ENCODE measurements at regions not wholly inside any gene's neighbourhood (a gene's known extent, or its start where the extent isn't known, plus 50 kb on each side); places are given as distances from the start of the nearest gene placed in this dataset.

DNA sequence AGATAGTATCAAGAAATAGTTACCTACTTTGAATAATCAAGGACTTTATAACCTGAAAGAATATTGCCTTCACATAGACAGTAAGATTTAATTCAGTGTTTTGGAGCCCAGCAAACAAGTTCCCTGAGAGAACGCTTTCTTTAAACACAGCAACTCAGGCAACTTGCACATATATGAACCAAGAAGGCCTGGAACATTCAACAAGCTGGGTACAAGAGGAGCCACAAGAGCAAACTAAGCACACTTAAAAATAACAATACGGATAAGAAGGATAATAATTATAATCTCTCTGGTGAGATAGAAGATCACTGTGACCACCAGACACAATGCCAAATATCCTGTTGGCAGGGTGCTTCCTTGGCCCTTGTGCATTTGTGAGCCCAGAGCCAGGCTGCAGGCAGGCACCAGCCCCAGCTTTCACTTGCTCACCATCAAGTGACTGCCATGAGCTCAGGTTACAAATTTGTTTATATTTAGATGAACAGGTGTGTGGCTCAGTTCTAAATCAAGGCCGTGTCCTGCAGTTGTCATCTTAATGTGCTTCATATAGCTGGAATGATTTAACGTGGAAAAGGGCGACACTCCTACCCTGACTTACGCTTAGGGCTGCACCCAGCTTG is 446.6 kb downstream of the IRS1 start:
- no peak overlapping the region for H3K27ac ChIP-seq (ENCODE audit: extremely low read length, insufficient read depth, low read length)
- H3K4me2 ChIP-seq (ENCODE audit: low read depth, low read length): no peak overlapping the region
- H3K9ac ChIP-seq (ENCODE audit: insufficient read depth, low read depth, low read length): no peak overlapping the region
- no peak overlapping the region for H2AFZ ChIP-seq (ENCODE audit: low read length)
- in situ Hi-C loops (cut with HindIII; ENCODE audit: extremely low pct_ligation_motif_present, low pct_unique_long_range_greater_than_20kb) (no loop called here), intact Hi-C loops (cut with micrococcal nuclease; ENCODE audit: unreplicated experiment) (no loop called here)
- H3K4me1 ChIP-seq (ENCODE audit: insufficient read depth, low read length): no peaks in the 10 kb centered on the region
- H4K20me1 ChIP-seq (ENCODE audit: insufficient read depth, low read length): no peaks in the 10 kb centered on the region
- no peaks in the 10 kb centered on the region for H3K9me3 ChIP-seq (ENCODE audit: low read length)
- TF ChIP-seq ZNF883 (CRISPR knock-in tag; IDR thresholded peaks at IDR 0.05; ENCODE audit: not compliant biosample characterization): no peak
- TF ChIP-seq SP140L (CRISPR knock-in tag; IDR thresholded peaks at IDR 0.05; ENCODE audit: borderline replicate concordance): no peak
- TF ChIP-seq TBL1XR1 (IDR thresholded peaks at IDR 0.05; ENCODE audit: borderline replicate concordance, low read length, partially characterized antibody): no peak
- TF ChIP-seq ATM (IDR thresholded peaks at IDR 0.05; ENCODE audit: borderline replicate concordance): no peak
- no peak for TF ChIP-seq ZNF292 (CRISPR knock-in tag; IDR thresholded peaks at IDR 0.05; ENCODE audit: borderline replicate concordance, low read depth)
- TF ChIP-seq, protein P1, sequence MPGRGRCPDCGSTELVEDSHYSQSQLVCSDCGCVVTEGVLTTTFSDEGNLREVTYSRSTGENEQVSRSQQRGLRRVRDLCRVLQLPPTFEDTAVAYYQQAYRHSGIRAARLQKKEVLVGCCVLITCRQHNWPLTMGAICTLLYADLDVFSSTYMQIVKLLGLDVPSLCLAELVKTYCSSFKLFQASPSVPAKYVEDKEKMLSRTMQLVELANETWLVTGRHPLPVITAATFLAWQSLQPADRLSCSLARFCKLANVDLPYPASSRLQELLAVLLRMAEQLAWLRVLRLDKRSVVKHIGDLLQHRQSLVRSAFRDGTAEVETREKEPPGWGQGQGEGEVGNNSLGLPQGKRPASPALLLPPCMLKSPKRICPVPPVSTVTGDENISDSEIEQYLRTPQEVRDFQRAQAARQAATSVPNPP (CRISPR knock-in tag; IDR thresholded peaks at IDR 0.05): no peak
- no peak for TF ChIP-seq BCL6 (CRISPR knock-in tag; IDR thresholded peaks at IDR 0.05)
- TF ChIP-seq ATF7-NPFF (CRISPR knock-in tag; IDR thresholded peaks at IDR 0.05; ENCODE audit: low read depth): no peak
- TF ChIP-seq, protein P2, sequence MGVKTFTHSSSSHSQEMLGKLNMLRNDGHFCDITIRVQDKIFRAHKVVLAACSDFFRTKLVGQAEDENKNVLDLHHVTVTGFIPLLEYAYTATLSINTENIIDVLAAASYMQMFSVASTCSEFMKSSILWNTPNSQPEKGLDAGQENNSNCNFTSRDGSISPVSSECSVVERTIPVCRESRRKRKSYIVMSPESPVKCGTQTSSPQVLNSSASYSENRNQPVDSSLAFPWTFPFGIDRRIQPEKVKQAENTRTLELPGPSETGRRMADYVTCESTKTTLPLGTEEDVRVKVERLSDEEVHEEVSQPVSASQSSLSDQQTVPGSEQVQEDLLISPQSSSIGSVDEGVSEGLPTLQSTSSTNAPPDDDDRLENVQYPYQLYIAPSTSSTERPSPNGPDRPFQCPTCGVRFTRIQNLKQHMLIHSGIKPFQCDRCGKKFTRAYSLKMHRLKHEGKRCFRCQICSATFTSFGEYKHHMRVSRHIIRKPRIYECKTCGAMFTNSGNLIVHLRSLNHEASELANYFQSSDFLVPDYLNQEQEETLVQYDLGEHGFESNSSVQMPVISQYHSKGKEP (CRISPR knock-in tag; IDR thresholded peaks at IDR 0.05): no peak
- TF ChIP-seq, protein P3, sequence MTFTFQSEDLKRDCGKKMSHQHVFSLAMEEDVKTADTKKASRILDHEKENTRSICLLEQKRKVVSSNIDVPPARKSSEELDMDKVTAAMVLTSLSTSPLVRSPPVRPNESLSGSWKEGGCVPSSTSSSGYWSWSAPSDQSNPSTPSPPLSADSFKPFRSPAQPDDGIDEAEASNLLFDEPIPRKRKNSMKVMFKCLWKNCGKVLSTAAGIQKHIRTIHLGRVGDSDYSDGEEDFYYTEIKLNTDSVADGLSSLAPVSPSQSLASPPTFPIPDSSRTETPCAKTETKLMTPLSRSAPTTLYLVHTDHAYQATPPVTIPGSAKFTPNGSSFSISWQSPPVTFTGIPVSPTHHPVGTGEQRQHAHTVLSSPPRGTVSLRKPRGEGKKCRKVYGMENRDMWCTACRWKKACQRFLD (CRISPR knock-in tag; IDR thresholded peaks at IDR 0.05; ENCODE audit: borderline replicate concordance): no peak
- TF ChIP-seq ZNF382 (CRISPR knock-in tag; IDR thresholded peaks at IDR 0.05; ENCODE audit: borderline replicate concordance): no peak
- TF ChIP-seq, protein P4, sequence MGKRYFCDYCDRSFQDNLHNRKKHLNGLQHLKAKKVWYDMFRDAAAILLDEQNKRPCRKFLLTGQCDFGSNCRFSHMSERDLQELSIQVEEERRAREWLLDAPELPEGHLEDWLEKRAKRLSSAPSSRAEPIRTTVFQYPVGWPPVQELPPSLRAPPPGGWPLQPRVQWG (CRISPR knock-in tag; IDR thresholded peaks at IDR 0.05; ENCODE audit: borderline replicate concordance, low read depth): no peak
- TF ChIP-seq, protein P5, sequence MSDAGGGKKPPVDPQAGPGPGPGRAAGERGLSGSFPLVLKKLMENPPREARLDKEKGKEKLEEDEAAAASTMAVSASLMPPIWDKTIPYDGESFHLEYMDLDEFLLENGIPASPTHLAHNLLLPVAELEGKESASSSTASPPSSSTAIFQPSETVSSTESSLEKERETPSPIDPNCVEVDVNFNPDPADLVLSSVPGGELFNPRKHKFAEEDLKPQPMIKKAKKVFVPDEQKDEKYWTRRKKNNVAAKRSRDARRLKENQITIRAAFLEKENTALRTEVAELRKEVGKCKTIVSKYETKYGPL (CRISPR knock-in tag; IDR thresholded peaks at IDR 0.05): no peak
- no peak for TF ChIP-seq NKX3-1 (CRISPR knock-in tag; IDR thresholded peaks at IDR 0.05)
- TF ChIP-seq MZF1 (CRISPR knock-in tag; IDR thresholded peaks at IDR 0.05; ENCODE audit: borderline replicate concordance): no peak
- no TSS peak for BruUV-seq (replicated peaks)
- peaks cover 2 to 11% of the 10 kb centered on the region in 2 experiments; a peak in 2 of 5 replicates for H3K27me3 ChIP-seq (ENCODE audit: control insufficient read depth in 1 of 2, insufficient read depth in 2 of 2, low read length in 2 of 2)
- POLR2A ChIA-PET: no interaction called here
- H3K4me3 ChIP-seq (replicated peaks in 1 of 3; ENCODE audit: insufficient read depth in 1 of 3, low read depth in 2 of 3, low read length in 3 of 3): no peak overlapping the region
- WGBS (ENCODE audit: low lambda C conversion rate): 76% methylated on average over 6 of the region's 6 CpGs
- FAIRE-seq (no peak), ATAC-seq (no peak), DNase-seq (ENCODE audit: low spot score) (no peak)
- no peaks in the 10 kb centered on the region for H3K79me2 ChIP-seq (ENCODE audit: insufficient read depth, low read length)
- CTCF ChIA-PET (ENCODE audit: low intra/inter-chr PET ratio, low total read pairs): no interaction called here
- H3K36me3 ChIP-seq (replicated peaks in 1 of 2; ENCODE audit: control insufficient read depth in 1 of 2, insufficient read depth in 2 of 2, low read length in 2 of 2): no peaks in the 10 kb centered on the region
